Loucy (cell line): ENCODE measurements at regions not wholly inside any gene's neighbourhood (a gene's known extent, or its start where the extent isn't known, plus 50 kb on each side); places are given as distances from the start of the nearest gene placed in this dataset.

Source experiments
- H2AFZ ChIP-seq: fragments of 200-600 bp; sonication (generic); 2 replicates; pipeline ENCODE4 v1.6.0; 2016; ENCODE audit warnings: antibody characterized with exemption, mild to moderate bottlenecking, low read length, moderate library complexity
- H3F3A ChIP-seq: fragments of 200-600 bp; 2 replicates; pipeline ENCODE4 v1.6.0; 2016; ENCODE audit warnings: antibody characterized with exemption, low read depth, mild to moderate bottlenecking
- H3K27me3 ChIP-seq: fragments of 200-600 bp; sonication (generic); 2 replicates; pipeline ENCODE4 v1.6.1; 2014; ENCODE audit warnings: low read length, mild to moderate bottlenecking; ENCODE audit not compliant: insufficient read depth, poor library complexity, severe bottlenecking
- H3K36me3 ChIP-seq: fragments of 200-600 bp; sonication (generic); 2 replicates; pipeline ENCODE4 v1.6.1; 2016; ENCODE audit warnings: low read length; ENCODE audit not compliant: insufficient read depth
- H3K4me1 ChIP-seq: fragments of 200-600 bp; sonication (generic); 2 replicates; pipeline ENCODE4 v1.5.1; 2014; ENCODE audit warnings: low read length, mild to moderate bottlenecking; ENCODE audit not compliant: insufficient read depth, poor library complexity, severe bottlenecking
- H3K4me2 ChIP-seq: fragments of 200-600 bp; sonication (generic); 2 replicates; pipeline ENCODE4 v1.6.0; 2014; ENCODE audit warnings: antibody characterized with exemption, low read length, low read depth, mild to moderate bottlenecking; ENCODE audit not compliant: poor library complexity, severe bottlenecking
- H3K4me3 ChIP-seq: fragments of 200-600 bp; sonication (generic); 2 replicates; pipeline ENCODE4 v1.5.1; 2014; ENCODE audit warnings: low read length, mild to moderate bottlenecking, mixed read lengths; ENCODE audit not compliant: poor library complexity, severe bottlenecking
- H3K79me2 ChIP-seq: fragments of 200-600 bp; sonication (generic); 2 replicates; pipeline ENCODE4 v1.6.1; 2014; ENCODE audit warnings: low read length; ENCODE audit not compliant: insufficient read depth
- H3K9ac ChIP-seq: fragments of 200-600 bp; sonication (generic); 2 replicates; pipeline ENCODE4 v1.6.0; 2014; ENCODE audit warnings: mild to moderate bottlenecking, low read depth, low read length, moderate library complexity; ENCODE audit not compliant: poor library complexity, severe bottlenecking
- H3K9me2 ChIP-seq: fragments of 200-600 bp; sonication (generic); replicated peaks from 2 replicates; pipeline ENCODE4 v1.6.1; 2016; ENCODE audit warnings: low read depth, low read length, mixed read lengths
- H3K9me3 ChIP-seq: fragments of 200-600 bp; sonication (generic); 2 replicates; pipeline ENCODE4 v1.6.1; 2014; ENCODE audit warnings: mild to moderate bottlenecking, antibody characterized with exemption, low read length, low read depth; ENCODE audit not compliant: insufficient read depth
- H4K20me1 ChIP-seq: fragments of 200-600 bp; sonication (generic); 2 replicates; pipeline ENCODE4 v1.6.0; 2014; ENCODE audit warnings: antibody characterized with exemption, low read length, mild to moderate bottlenecking; ENCODE audit not compliant: insufficient read depth, poor library complexity, severe bottlenecking
- CTCF ChIP-seq: fragments of 200-600 bp; sonication (generic); conservative IDR thresholded peaks from 2 replicates; pipeline ENCODE4 v1.5.1; 2014; ENCODE audit warnings: mild to moderate bottlenecking, antibody characterized with exemption, low read length
- EZH2phosphoT487 ChIP-seq: fragments of 200-600 bp; IDR thresholded peaks from 2 replicates; pipeline ENCODE4 v1.6.1; 2018; ENCODE audit warnings: antibody characterized with exemption, mild to moderate bottlenecking, moderate library complexity, borderline replicate concordance

GRCh38 chr1:114337417-114337816 is 173.6 kb downstream of the TRIM33 start:
- H3K4me3 ChIP-seq: no peak overlapping the region
- no peak for TF ChIP-seq CTCF
- TF ChIP-seq EZH2phosphoT487: no peak
- peaks cover 22% of the 10 kb centered on the region for H3K27me3 ChIP-seq
- no peak overlapping the region for H3K4me2 ChIP-seq
- no peaks in the 10 kb centered on the region for H3K9me2 ChIP-seq
- no peaks in the 10 kb centered on the region for H3K9me3 ChIP-seq
- no peak overlapping the region for H2AFZ ChIP-seq
- H3K36me3 ChIP-seq: no peaks in the 10 kb centered on the region
- peaks cover 21% of the 10 kb centered on the region for H3K4me1 ChIP-seq
- no peaks in the 10 kb centered on the region for H3F3A ChIP-seq
- no peak overlapping the region for H3K9ac ChIP-seq
- no peaks in the 10 kb centered on the region for H3K79me2 ChIP-seq
- no peaks in the 10 kb centered on the region for H4K20me1 ChIP-seq

- H3K9ac ChIP-seq: no peak overlapping the region
- no peaks in the 10 kb centered on the region for H3K9me2 ChIP-seq
- no peaks in the 10 kb centered on the region for H4K20me1 ChIP-seq
- no peaks in the 10 kb centered on the region for H3K9me3 ChIP-seq
- H2AFZ ChIP-seq: no peak overlapping the region
- H3K79me2 ChIP-seq: no peaks in the 10 kb centered on the region
- no peak overlapping the region for H3K4me2 ChIP-seq
- no peak overlapping the region for H3K4me3 ChIP-seq
- no peaks in the 10 kb centered on the region for H3K36me3 ChIP-seq
- H3K27me3 ChIP-seq: peaks cover 22% of the 10 kb centered on the region
- H3F3A ChIP-seq: no peaks in the 10 kb centered on the region
- TF ChIP-seq EZH2phosphoT487: no peak
- TF ChIP-seq CTCF: no peak
- peaks cover 10% of the 10 kb centered on the region for H3K4me1 ChIP-seq
These were observed 174.6 kb downstream of the TRIM33 start for GRCh38 chr1:114336360-114336759.

- no peaks in the 10 kb centered on the region for H3K79me2 ChIP-seq
- H3K36me3 ChIP-seq: no peaks in the 10 kb centered on the region
- no peak overlapping the region for H3K4me3 ChIP-seq
- H3K27me3 ChIP-seq: peaks cover 22% of the 10 kb centered on the region
- H3K9me2 ChIP-seq: no peaks in the 10 kb centered on the region
- H3F3A ChIP-seq: no peaks in the 10 kb centered on the region
- TF ChIP-seq EZH2phosphoT487 (no peak), CTCF (0 out of 2 replicates have a peak, but pooled peaks have one; percentile 12)
- H2AFZ ChIP-seq: no peak overlapping the region
- no peaks in the 10 kb centered on the region for H4K20me1 ChIP-seq
- H3K9ac ChIP-seq: no peak overlapping the region
- H3K4me1 ChIP-seq: peaks cover 5% of the 10 kb centered on the region
- H3K9me3 ChIP-seq: no peaks in the 10 kb centered on the region
- H3K4me2 ChIP-seq: no peak overlapping the region
These were observed 175.7 kb downstream of the TRIM33 start for GRCh38 chr1:114335273-114335672.
